IMR-90 (cell line): ENCODE measurements at regions not wholly inside any gene's neighbourhood (a gene's known extent, or its start where the extent isn't known, plus 50 kb on each side); places are given as distances from the start of the nearest gene placed in this dataset.

Experiments used
- ATAC-seq: fragments of 200-7000 bp; cut with Tn5 transposase; 2 replicates; pipeline ENCODE4 v1.9.1; 2020; ENCODE audit warnings: low read depth, mild to moderate bottlenecking, moderate library complexity
- BruUV-seq: library from RNA; stranded (reverse); fragments of 400-500 nt; replicated peaks from 2 replicates; lab custom pipeline; 2021; lab: Mats Ljungman, UMichigan
- CTCF ChIA-PET: fragments of 300-600 bp; formaldehyde crosslinking; extraction: SDS; loops from one replicate; lab custom pipeline; 2021; ENCODE audit warnings: antibody characterized with exemption; lab: Yijun Ruan, JAX
- POLR2A ChIA-PET: fragments of 300-600 bp; sonication (Branson Sonifier 250); formaldehyde crosslinking; loops from one replicate; lab custom pipeline; 2022; ENCODE audit warnings: antibody characterized with exemption; ENCODE audit not compliant: unreplicated experiment; lab: Charles Lee
- DNase-seq: peaks from one replicate; pipeline ENCODE4 v3.0.0; 2013
- H2AFZ ChIP-seq: replicated peaks from 2 replicates; pipeline ENCODE3; 2013; ENCODE audit warnings: low read length, mild to moderate bottlenecking; ENCODE audit not compliant: poor library complexity
- H2AK5ac ChIP-seq: 2 replicates; pipeline ENCODE4 v1.6.1; 2013; ENCODE audit warnings: low read depth, low read length, inconsistent platforms
- H2AK9ac ChIP-seq: replicated peaks from 2 replicates; pipeline ENCODE3; 2013; ENCODE audit warnings: mild to moderate bottlenecking, low read depth, low read length, moderate library complexity; ENCODE audit not compliant: poor library complexity
- H2BK120ac ChIP-seq: 2 replicates; pipeline ENCODE4 v1.6.1; 2013; ENCODE audit warnings: low read depth, low read length, inconsistent platforms
- H2BK15ac ChIP-seq: 3 replicates; pipeline ENCODE4 v1.6.1; 2013; ENCODE audit warnings: low read depth, low read length, inconsistent platforms
- H2BK20ac ChIP-seq: 2 replicates; pipeline ENCODE4 v1.6.1; 2013; ENCODE audit warnings: low read depth, mild to moderate bottlenecking, inconsistent platforms, low read length, moderate library complexity
- H2BK5ac ChIP-seq: 2 replicates; pipeline ENCODE4 v1.6.1; 2013; ENCODE audit warnings: mild to moderate bottlenecking, low read depth, low read length, inconsistent platforms; ENCODE audit not compliant: poor library complexity, severe bottlenecking
- H3K14ac ChIP-seq: replicated peaks from 2 replicates; pipeline ENCODE4 v1.6.1; 2013; ENCODE audit warnings: low read depth, low read length, inconsistent platforms
- H3K18ac ChIP-seq: 2 replicates; pipeline ENCODE4 v1.6.1; 2013; ENCODE audit warnings: low read depth, low read length, control low read depth
- H3K23ac ChIP-seq: 2 replicates; pipeline ENCODE4 v1.6.1; 2013; ENCODE audit warnings: low read depth, low read length, inconsistent platforms
- H3K27ac ChIP-seq: 2 replicates; pipeline ENCODE4 v1.5.1; 2013; ENCODE audit warnings: mild to moderate bottlenecking, control low read depth, low read length; ENCODE audit not compliant: insufficient read depth
- H3K27me3 ChIP-seq: 2 replicates; pipeline ENCODE4 v1.6.1; 2013; ENCODE audit warnings: low read length; ENCODE audit not compliant: control insufficient read depth, insufficient read depth
- H3K36me3 ChIP-seq: 2 replicates; pipeline ENCODE4 v1.6.1; 2013; ENCODE audit warnings: low read length, mixed read lengths; ENCODE audit not compliant: control insufficient read depth, insufficient read depth
- H3K4ac ChIP-seq: 2 replicates; pipeline ENCODE4 v1.6.1; 2013; ENCODE audit warnings: low read depth, low read length, inconsistent platforms
- H3K4me1 ChIP-seq: 2 replicates; pipeline ENCODE4 v1.6.1; 2013; ENCODE audit warnings: low read length, mixed read lengths; ENCODE audit not compliant: control insufficient read depth, insufficient read depth
- H3K4me2 ChIP-seq: 2 replicates; pipeline ENCODE4 v1.6.1; 2013; ENCODE audit warnings: low read depth, mild to moderate bottlenecking, control low read depth, low read length, moderate library complexity
- H3K4me3 ChIP-seq: 2 replicates; pipeline ENCODE4 v1.5.1; 2013; ENCODE audit warnings: low read depth, mild to moderate bottlenecking, control low read depth, low read length, moderate library complexity; ENCODE audit not compliant: insufficient read depth
- H3K56ac ChIP-seq: 2 replicates; pipeline ENCODE4 v1.6.1; 2013; ENCODE audit warnings: low read length, inconsistent platforms; ENCODE audit not compliant: insufficient read depth; ENCODE audit errors: extremely low read depth
- H3K79me1 ChIP-seq, 2 experiments: 2 replicates each; pipeline ENCODE4 v1.6.1; 2013; ENCODE audit warnings: low read length in 2 of 2, inconsistent platforms in 1 of 2, low read depth in 1 of 2
- H3K9ac ChIP-seq: 2 replicates; pipeline ENCODE4 v1.6.1; 2013; ENCODE audit warnings: low read depth, low read length, control low read depth
- H3K9me1 ChIP-seq: 2 replicates; pipeline ENCODE4 v1.6.1; 2013; ENCODE audit warnings: low read length, inconsistent platforms; ENCODE audit not compliant: insufficient read depth
- H3K9me3 ChIP-seq: 2 replicates; pipeline ENCODE4 v1.6.1; 2013; ENCODE audit warnings: low read length; ENCODE audit not compliant: control insufficient read depth, insufficient read depth
- H4K20me1 ChIP-seq: 2 replicates; pipeline ENCODE4 v1.6.1; 2013; ENCODE audit warnings: low read length, inconsistent platforms; ENCODE audit not compliant: insufficient read depth
- H4K5ac ChIP-seq: 2 replicates; pipeline ENCODE4 v1.6.1; 2013; ENCODE audit warnings: mild to moderate bottlenecking, low read depth, low read length, control low read depth
- H4K8ac ChIP-seq, 2 experiments: 2 replicates each; pipeline ENCODE4 v1.6.1; 2013; ENCODE audit warnings: low read depth in 2 of 2, low read length in 2 of 2, control low read depth in 1 of 2, inconsistent platforms in 1 of 2
- H4K91ac ChIP-seq: 2 replicates; pipeline ENCODE4 v1.6.1; 2013; ENCODE audit warnings: low read depth, low read length, inconsistent platforms; ENCODE audit not compliant: insufficient read depth
- CEBPB ChIP-seq: IDR thresholded peaks from 2 replicates; pipeline ENCODE4 v1.6.1; 2012; ENCODE audit warnings: low read depth, low read length, improper control_type of control experiment
- CHD1 ChIP-seq: IDR thresholded peaks from 2 replicates; pipeline ENCODE4 v1.6.1; 2012; ENCODE audit warnings: low read depth, low read length, improper control_type of control experiment
- CTCF ChIP-seq: conservative IDR thresholded peaks from 2 replicates; pipeline ENCODE4 v1.5.1; 2012; ENCODE audit warnings: mild to moderate bottlenecking, low read depth, low read length, improper control_type of control experiment
- MAFK ChIP-seq: IDR thresholded peaks from 2 replicates; pipeline ENCODE4 v1.6.1; 2012; ENCODE audit warnings: low read depth, low read length, improper control_type of control experiment
- MAZ ChIP-seq: IDR thresholded peaks from 2 replicates; pipeline ENCODE4 v1.6.1; 2012; ENCODE audit warnings: low read depth, mild to moderate bottlenecking, low read length, improper control_type of control experiment, moderate library complexity, borderline replicate concordance
- MXI1 ChIP-seq: IDR thresholded peaks from 2 replicates; pipeline ENCODE4 v1.6.1; 2012; ENCODE audit warnings: low read depth, mild to moderate bottlenecking, low read length, moderate library complexity, borderline replicate concordance
- NFE2L2 ChIP-seq: fragments of 150-350 bp; IDR thresholded peaks from 2 replicates; pipeline ENCODE4 v1.6.1; 2016; ENCODE audit warnings: low read depth, mild to moderate bottlenecking, low read length
- POLR2A ChIP-seq: IDR thresholded peaks from 2 replicates; pipeline ENCODE4 v1.6.1; 2012; ENCODE audit warnings: mild to moderate bottlenecking, low read depth, low read length
- RAD21 ChIP-seq: IDR thresholded peaks from 2 replicates; pipeline ENCODE4 v1.6.1; 2012; ENCODE audit warnings: low read length, improper control_type of control experiment
- RCOR1 ChIP-seq: IDR thresholded peaks from 2 replicates; pipeline ENCODE4 v1.6.1; 2012; ENCODE audit warnings: mild to moderate bottlenecking, low read length, improper control_type of control experiment; ENCODE audit not compliant: insufficient replicate concordance
- RFX5 ChIP-seq: IDR thresholded peaks from 2 replicates; pipeline ENCODE4 v1.8.0; 2012; ENCODE audit warnings: low read depth, mild to moderate bottlenecking, low read length, moderate library complexity
- SMC3 ChIP-seq: fragments of 150-350 bp; IDR thresholded peaks from 2 replicates; pipeline ENCODE4 v1.6.1; 2016; ENCODE audit warnings: low read depth, mild to moderate bottlenecking, antibody characterized with exemption, low read length, moderate library complexity
- USF2 ChIP-seq: fragments of 150-350 bp; IDR thresholded peaks from 2 replicates; pipeline ENCODE4 v1.6.1; 2017; ENCODE audit warnings: mild to moderate bottlenecking, antibody characterized with exemption, low read length, low read depth
- WGBS, 2 experiments: methylation state at CpG; one replicate each; pipeline versions ENCODE4 v1.1.5 to v1.1.7; 2013; ENCODE audit warnings: missing lambda C conversion rate in 2 of 2; ENCODE audit not compliant: insufficient read length in 1 of 2; ENCODE audit errors: extremely low coverage in 2 of 2; 5-methylcytosine and 5-hydroxymethylcytosine counted together
- dilution Hi-C: fragments of 300-500 bp; cut with HindIII; formaldehyde crosslinking; loops from one replicate; pipeline ENCODE4 v1.14.3; 2018; ENCODE audit warnings: low sequenced_read_pairs; ENCODE audit not compliant: unreplicated experiment
- in situ Hi-C: fragments of 300-500 bp; cut with MboI; formaldehyde crosslinking; loops from 3 replicates; pipeline ENCODE4 v1.14.3; 2019; ENCODE audit warnings: low sequenced_read_pairs, inconsistent platforms, mixed read lengths
- intact Hi-C: fragments of 100-400 bp; cut with micrococcal nuclease; formaldehyde crosslinking; loops from 2 replicates; pipeline ENCODE4 v1.10.0; 2022

- H3K4me1 ChIP-seq = no peaks in the 10 kb centered on the region
- no peak overlapping the region for H3K4me3 ChIP-seq
- TF ChIP-seq RCOR1 (no peak), MAFK (no peak), NFE2L2 (no peak), RFX5 (no peak), CEBPB (no peak), MXI1 (no peak), SMC3 (no peak), MAZ (no peak), RAD21 (no peak), POLR2A (no peak), CTCF (no peak), USF2 (no peak), CHD1 (no peak)
- ChIA-PET POLR2A (no interaction called here), CTCF (no interaction called here)
- in situ Hi-C loops = no loop called here
- H2BK20ac ChIP-seq = no peak overlapping the region
- no peak overlapping the region for H4K8ac ChIP-seq
- no peaks in the 10 kb centered on the region for H3K27me3 ChIP-seq
- no peak overlapping the region for H3K18ac ChIP-seq
- H3K27ac ChIP-seq = no peak overlapping the region
- no peak overlapping the region for H2BK5ac ChIP-seq
- no peaks in the 10 kb centered on the region for H3K9me3 ChIP-seq
- no peak overlapping the region for H2AK5ac ChIP-seq
- no peak overlapping the region for H2AFZ ChIP-seq
- ATAC-seq (no peak), DNase-seq (no peak)
- no TSS peak for BruUV-seq
- H3K56ac ChIP-seq = no peak overlapping the region
- intact Hi-C loops = no loop called here
- no peak overlapping the region for H3K14ac ChIP-seq
- no peaks in the 10 kb centered on the region for H3K79me1 ChIP-seq
- no peak overlapping the region for H2BK15ac ChIP-seq
- dilution Hi-C loops = no loop called here
- no peaks in the 10 kb centered on the region for H3K36me3 ChIP-seq
- H3K4ac ChIP-seq = no peak overlapping the region
- H3K9me1 ChIP-seq = no peaks in the 10 kb centered on the region
- no peak overlapping the region for H3K23ac ChIP-seq
- no peaks in the 10 kb centered on the region for H4K20me1 ChIP-seq
- no peak overlapping the region for H2BK120ac ChIP-seq
- H3K4me2 ChIP-seq = no peak overlapping the region
- no peak overlapping the region for H4K91ac ChIP-seq
- H2AK9ac ChIP-seq = no peak overlapping the region
- WGBS, 2 experiments = 67% methylated on average over 3 of the region's 6 CpGs; no CpG with 5 or more reads in 1 of the 2 experiments
- H4K5ac ChIP-seq = no peak overlapping the region
- no peak overlapping the region for H3K9ac ChIP-seq
Measured at GRCh38 chr13:108419768-108420167, 150.2 kb downstream of the TNFSF13B start.
